ENCODE measurements at regions not wholly inside any gene's neighbourhood (a gene's known extent, or its start where the extent isn't known, plus 50 kb on each side); places are given as distances from the start of the nearest gene placed in this dataset.

- no peak for TF ChIP-seq CTCF (IDR thresholded peaks at IDR 0.05)
- TF ChIP-seq POLR2A (IDR thresholded peaks at IDR 0.05): no peak
- TF ChIP-seq POLR2AphosphoS5 (IDR thresholded peaks at IDR 0.05): no peak
These were observed 580.3 kb upstream of the NRP1 start for GRCh38 chr10:33914746-33915145.

Data from stomach (tissue), 4 donors.